HPDE6-E6E7 (cell line): ENCODE measurements at regions not wholly inside any gene's neighbourhood (a gene's known extent, or its start where the extent isn't known, plus 50 kb on each side); places are given as distances from the start of the nearest gene placed in this dataset.
"Not testable (repeated sequence)": the region's sequence is repeated elsewhere in the genome, so short reads cannot be mapped to it uniquely, and the experiment has no call there.

Experiments
- DNase-seq: peaks from one replicate; pipeline ENCODE4 v3.0.0; 2011; ENCODE audit warnings: missing footprints; ENCODE audit errors: extremely low spot score

DNA sequence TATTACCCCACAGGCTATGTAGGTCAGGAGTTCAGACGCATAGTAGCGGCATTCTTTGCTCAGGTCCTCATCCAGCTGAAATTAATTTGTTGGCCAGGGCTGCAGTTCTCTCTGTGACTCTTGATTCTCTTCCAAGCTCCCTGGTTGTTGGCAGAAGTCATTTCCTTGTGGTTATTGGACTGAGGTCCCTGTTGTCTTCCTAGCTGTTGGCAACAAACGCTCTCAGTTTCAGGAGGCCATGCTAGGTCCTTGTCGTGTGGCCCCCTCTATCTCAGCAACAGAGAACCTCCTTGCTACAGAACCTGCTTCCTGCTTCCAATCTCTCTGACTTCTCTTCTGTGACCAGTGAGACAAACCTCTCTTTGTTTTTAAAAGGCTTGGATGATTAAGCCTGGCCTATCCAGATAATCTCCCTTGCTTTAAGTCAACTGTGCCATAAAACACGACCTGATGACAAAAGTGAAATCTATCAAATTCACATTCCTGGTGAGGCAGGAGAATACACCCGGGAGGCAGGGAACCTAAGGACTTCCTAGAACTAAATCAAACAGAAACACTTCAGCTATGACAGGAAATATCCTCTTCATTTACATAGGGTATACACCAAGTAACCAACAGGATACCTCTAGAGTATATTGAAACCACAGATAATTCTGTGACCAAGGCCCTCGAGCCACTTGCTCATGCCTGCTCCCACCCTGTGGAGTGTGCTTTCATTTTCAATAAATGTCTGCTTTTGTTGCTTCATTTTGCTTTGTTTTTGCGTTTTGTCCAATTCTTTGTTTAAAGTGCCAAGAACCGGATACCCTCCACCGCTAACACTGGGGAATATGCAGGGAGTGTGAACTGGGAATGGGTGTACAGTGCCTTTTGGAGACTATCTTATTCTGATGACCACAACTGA is 196.0 kb downstream of the BTBD3 start:
- no peak for DNase-seq

DNA sequence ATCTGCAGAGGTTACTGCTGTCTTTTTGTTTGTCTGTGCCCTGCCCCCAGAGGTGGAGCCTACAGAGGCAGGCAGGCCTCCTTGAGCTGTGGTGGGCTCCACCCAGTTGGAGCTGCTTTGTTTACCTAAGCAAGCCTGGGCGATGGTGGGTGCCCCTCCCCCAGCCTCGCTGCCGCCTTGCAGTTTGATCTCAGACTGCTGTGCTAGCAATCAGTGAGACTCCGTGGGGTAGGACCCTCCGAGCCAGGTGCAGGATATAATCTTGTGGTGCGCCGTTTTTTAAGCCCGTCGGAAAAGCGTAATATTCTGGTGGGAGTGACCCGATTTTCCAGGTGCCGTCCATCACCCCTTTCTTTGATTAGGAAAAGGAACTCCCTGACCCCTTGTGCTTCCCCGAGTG is 211.4 kb downstream of the BTBD3 start:
- DNase-seq, result not testable (repeated sequence)

DNA sequence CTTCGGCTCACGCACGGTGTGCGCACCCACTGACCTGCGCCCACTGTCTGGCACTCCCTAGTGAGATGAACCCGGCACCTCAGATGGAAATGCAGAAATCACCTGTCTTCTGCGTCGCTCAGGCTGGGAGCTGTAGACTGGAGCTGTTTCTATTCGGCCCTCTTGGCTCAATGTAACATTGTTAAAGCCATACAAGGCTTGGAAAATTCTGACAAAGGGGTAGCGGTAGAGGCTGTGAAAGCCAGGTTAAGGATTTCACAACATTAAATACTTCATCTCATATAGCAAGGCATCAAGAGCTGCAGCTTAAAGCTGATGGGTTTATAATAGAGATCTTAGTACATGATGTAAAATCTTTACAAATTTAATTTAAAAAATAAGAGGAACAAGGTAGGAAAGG is 211.8 kb downstream of the BTBD3 start:
- DNase-seq, result not testable (repeated sequence)

DNA sequence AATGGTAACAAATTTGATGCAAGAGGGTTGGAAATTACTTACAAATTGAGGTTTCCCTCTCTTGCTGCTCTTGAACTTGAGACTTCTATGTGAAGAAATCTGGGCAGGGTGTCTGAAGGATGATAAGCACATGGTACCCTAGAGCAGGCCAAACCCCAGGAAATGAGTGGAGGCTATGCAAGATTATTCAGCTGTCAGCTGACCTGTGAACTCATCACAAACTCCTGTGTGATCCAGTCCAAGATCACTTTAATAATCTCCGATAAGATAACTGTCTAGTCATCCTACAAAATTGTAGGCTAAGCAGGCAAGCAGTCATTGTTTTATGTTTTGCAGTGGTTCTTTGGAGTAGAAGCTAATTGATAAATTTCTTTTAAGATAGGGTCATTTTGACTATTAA is 213.1 kb downstream of the BTBD3 start:
- DNase-seq, result no peak

DNA sequence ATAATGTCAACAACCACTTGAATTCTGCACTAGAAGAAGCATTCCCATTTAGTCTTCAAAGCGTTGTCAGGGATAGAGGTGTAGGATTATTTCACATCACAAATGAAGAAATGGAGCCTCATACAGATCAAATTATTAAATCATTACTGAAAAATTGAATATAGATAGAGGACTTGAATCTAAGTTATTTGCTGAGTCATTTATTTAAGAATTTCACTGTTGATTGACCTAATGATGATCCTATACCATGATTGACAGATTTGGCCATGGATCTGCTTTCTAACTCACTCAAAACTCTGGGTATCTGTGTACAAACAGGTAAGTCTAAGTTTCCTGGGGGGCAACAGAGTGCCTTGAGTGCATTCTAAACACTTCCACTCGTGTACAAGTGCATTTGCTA is 215.9 kb downstream of the BTBD3 start:
- no peak for DNase-seq

DNA sequence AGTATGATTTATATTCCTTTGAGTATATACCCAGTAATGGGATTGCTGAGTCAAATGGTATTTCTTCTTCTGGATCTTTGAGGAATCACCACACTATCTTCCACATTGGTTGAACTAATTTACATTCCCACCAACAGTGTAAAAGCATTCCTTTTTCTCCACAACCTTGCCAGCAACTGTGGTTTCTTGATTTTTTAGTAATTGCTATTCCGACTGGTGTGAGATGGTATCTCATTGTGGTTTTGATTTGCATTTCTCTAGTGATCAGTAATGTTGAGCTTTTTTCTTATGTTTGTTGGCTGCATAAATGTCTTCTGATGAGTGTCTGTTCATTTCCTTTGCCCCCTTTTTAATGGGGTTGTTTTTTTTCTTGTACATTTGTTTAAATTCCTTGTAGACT is 228.3 kb downstream of the BTBD3 start:
- not testable (repeated sequence) for DNase-seq

DNA sequence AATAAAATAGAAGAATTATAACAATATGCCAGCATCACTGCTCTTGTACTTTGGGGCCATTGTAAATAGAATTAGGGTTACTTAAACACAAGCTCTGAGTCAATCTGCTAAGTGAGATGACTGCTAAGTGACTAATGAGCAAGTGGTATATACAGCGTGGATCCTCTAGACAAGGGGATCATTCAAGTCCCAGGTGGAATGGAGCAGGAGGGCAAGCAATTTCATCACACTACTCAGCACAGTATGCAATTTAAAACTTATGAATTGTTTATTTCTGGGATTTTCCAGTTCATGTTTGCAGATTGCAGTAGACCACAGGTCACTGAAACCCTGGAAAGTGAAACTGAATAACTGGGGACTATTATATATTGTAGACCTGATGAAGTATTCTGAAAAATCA is 235.3 kb downstream of the BTBD3 start:
- peak; percentile 15 for DNase-seq

DNA sequence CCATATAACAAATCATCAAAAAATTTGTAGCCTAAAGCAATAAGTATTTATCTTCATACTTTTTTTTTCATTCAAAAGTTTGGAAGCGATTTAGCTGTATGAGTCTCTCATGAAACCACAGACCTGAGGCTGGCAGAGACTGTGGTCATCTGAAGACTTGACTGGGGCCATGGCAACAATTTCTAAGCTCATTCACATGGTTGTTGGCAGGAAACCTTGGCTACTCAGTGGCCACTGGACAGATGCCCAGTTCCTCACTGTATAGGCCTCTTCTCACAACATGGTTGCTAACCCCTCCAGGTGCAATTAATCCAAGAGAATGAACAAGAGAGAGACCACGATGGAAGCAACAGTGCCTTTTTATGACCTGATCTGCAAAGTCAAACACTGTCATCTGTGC is 235.9 kb downstream of the BTBD3 start:
- no peak for DNase-seq

DNA sequence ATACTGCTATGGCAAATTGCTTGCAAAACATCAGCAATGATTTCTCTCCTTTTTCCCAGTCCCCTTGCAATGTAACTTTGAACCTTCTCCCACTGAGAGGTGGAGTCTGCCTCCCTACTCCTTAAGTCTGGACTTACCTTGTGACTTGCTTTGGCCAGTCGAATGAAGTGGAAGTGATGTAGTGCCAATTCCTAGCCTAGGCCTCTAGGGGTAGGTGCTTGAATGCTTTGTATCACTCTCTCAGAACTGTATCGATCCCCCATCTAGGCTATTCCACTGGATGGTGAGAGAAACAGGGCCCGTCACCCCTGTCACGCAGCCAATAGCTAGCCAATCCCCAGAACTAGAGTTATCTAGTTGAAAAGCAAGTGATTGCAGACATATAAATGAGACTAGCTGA is 238.6 kb downstream of the BTBD3 start:
- no peak for DNase-seq

DNA sequence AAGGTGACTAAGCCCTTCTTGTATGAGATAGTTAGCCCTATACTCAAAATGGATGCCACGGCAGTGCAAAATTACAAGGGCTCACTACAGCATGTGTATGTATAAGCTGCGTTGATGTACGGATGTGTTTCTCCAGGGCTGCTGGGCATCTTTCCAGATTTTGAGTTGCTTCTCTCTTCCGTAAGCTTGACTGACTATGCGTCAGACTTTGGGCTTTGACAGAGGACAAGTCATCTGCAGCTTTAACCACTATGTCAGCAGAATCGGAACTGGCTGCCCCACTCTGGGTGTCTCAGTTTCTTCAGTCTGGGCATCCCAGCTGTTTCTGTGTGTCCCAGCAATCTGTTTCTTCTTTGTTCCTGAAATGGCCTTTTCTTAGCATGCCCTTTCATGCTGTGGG is 241.6 kb downstream of the BTBD3 start:
- no peak for DNase-seq

DNA sequence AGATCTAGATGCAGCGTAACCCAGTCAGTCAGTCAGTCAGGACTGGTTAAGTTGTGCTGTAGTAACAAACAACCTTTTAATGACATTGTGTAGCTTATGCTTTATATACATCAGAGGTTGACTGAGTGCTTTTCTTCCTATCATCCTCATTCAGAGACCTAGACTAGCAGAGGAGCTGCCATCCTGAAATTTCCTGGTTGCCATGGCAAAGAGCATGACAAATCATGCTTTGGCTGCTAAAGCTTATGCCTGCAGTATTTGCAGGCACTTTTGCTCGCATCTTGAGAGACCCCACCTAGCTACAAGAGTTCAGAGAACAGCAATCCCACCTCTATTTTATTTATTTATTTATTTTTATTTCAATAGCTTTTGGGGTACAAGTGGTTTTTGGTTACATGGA is 244.0 kb downstream of the BTBD3 start:
- DNase-seq, result no peak

DNA sequence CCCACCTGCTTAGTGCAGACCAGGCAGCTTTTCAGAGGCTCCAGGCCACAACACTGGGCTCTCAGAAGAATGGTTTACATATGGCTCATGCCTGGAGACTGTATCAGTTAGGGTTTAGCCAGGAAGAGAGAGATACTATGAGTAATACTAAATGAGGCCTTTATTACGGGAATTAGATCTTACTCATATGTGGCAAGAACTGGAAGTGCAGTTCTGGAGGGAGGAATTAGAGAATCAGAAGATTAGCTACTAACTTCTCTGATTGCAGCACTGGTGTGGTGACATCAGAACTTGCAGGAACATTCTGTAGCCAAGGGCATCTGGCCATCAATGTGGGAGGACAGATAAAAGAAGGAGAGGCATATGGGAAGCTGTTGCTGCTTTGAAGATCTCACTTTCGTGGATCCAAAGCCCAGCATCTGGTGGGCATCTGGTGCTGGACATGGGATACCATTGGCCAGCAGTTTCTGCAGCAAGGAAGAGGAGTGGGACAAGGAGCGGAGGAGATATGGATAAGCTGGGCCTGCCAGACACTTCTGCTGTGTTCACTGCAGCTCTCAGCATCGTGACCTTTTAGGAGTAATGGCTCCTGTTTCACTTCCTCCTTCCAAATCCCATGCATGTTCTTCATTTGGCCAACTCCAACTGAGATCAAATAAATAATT is 248.5 kb downstream of the BTBD3 start:
- peak; percentile 38 for DNase-seq

DNA sequence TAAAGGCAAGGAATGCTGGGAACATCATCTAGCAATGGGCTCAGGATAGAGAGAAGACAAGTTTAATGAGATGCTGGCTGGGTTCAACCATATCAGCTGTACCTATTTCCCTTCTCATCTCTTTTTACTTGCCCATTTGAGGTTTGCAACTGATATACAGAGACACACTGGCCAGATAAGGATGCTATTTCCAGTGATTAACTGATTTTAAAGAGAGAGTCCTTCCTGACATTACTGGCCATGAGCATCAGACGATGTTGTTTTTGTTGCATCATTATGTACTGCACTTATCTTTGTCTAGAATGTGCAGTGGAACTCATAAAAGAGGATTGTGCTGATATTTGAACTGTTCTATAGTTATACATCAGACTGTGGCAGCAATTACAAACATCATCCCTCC is 252.7 kb downstream of the BTBD3 start:
- DNase-seq, result no peak

DNA sequence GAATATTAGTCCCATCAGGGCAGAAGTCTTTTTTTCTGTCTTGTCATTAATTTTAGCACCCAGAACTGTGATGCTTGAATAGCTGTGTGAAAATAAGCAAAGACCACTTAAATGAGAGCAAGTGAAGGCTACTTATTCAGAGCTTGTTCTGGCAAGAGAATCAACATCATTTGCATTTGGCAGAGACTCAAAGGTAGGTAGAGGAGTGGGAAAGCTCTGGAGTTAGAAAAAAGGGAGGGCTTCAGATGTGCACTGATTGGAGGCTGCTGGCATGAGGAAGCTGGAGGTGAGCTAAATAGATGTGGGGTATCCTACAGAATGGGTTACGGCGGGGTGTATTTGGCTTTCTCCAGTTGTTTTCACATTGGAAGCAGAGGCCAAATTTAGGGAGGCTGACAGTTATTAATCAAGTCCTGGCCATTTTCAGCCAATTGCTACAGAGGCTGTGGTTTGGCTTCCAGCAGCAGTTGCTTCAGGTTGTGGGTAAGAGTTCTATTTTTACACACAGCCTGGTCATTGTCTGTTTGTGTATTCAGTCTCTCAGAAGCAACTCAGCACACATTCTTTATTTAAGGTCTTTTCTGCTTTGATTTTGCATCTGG is 254.3 kb downstream of the BTBD3 start:
- DNase-seq, result no peak

DNA sequence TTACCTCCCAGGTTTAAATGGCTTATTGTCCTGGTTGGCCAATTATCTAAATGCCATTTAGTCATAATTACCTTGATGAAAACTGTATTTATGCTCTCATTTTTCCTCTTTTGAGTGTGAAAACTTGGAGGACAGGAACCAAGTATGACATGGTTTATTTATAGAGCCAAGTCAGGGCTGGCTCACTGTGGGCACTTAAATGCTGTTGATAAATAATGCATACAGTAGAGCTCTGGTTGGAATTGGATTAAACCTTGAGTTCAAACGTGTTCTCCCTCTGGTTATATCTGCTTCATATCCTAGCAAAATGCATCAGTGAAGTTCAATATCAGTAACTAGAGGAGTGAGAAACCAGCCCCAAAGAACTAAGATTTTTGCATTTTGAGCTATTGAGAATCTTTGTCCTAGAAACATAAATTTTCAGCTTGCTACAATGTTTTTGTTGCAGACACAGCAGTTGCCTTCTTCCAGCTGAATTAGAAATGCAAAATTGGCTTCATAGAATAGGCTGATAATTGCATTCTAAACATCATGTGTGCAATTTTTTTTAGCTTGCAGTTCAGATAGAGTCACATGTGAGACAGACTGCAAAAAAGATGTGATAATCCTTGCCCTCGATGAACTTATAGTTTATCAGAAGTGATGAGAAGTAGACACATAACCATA is 255.8 kb downstream of the BTBD3 start:
- no peak for DNase-seq

DNA sequence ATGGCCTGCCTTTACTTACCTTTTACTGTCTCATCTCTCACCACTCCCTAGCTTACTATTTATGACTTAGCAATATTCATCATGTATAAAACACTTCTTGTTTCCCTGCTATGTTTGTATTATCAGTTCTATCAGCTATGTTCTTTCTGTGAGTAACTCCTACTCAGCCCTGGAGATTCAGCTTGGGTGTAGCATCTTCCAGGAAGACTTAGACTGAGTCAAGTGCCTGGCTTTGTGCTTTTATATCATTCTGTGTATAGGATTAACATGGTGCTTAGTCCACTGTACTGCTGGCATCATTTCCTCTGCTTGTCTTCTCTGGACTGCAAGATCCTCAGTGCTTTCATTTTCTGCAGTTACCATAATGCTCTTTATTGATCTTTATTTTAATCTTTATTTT is 257.8 kb downstream of the BTBD3 start:
- DNase-seq, result no peak

DNA sequence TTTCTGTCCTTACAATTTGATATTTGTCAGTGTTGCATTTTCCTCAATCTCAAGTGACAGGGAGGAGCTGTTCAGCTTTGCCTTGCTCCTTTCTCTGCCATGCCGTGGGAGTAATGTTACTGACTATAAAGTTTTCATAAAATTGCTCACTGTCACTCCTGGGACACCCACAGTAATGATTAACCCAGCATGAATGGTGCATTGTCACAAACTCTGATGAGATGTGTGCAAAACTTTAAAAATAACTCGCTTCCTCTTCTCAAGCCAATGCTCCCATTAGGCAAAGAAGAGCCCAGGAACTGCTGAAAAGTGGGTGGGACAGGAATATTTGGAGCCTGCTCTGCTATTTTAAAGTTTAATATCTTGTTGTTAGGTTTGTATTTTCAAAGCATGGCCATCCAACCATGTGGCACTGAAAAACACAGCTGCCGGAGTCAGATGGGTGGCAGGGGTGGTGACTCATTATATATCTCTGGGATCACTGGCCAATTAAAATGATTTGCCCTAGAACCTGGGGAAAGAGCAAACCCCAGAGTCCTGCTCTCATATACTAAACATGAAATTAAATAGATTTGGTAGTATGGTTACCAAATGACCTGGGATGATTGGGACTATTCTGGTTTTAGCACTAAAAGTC is 260.1 kb downstream of the BTBD3 start:
- DNase-seq, result no peak

DNA sequence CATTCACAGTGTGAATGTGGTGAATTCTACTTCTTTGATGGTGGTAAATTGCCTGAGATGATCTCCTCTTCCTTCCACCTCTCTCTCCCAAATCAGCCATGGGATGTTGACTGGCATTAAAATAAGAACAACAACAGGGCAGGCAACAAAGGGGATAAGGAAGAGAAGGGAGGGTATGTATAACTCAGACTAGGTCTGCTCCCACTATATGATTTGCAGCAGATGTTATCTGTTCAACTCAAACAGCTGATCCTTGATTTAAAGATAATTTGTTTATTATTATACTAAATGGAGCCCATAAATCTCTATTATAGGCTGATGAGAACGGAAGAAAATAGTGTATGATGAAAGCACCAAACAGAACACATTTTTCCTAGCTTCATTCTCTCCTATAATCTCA is 262.0 kb downstream of the BTBD3 start:
- DNase-seq, result no peak

DNA sequence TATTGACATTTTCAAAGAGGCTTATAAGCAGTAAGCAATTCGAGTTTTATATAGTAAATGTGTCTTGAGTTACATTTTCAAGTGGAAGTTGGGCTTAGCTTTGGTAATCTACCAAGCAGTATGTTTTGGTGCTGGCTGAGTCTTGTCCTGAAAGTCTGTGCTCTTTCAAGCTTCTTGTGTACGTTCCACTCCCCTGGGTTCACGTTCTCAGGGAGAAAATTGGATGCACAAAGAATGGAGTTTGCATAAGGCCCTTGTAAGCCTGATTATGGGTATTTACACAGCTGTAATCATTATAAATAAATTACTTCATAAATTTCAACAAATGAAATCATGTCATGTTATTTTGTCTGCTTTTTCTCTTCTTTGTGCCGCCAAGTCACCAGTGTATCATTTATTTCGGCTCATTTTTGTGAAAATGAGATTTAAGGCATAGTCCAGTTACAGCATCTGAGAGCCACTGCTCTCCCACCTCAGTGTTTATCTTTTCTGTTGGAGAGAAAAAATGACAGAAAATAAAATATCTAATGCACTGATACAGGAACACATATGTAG is 262.5 kb downstream of the BTBD3 start:
- DNase-seq, result no peak

DNA sequence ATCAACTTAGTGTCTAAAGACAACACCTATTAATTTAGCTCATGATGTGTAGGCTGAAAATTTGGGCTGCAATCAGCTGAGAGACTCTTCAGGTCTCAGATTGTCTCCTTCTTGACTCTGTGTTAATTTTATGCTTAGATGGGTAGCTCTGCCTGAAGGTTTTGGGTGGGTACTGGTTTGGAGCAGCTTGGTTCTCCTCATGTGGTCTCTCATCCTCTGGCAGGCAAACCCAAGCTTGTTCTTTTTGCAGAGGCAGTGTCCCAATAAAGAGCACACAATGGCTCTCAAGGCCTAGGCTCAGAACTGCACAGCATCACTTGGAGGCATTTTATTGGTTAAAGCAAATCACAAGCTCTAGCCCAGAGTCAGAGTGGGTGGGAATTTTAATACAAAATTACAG is 280.6 kb downstream of the BTBD3 start:
- no peak for DNase-seq

DNA sequence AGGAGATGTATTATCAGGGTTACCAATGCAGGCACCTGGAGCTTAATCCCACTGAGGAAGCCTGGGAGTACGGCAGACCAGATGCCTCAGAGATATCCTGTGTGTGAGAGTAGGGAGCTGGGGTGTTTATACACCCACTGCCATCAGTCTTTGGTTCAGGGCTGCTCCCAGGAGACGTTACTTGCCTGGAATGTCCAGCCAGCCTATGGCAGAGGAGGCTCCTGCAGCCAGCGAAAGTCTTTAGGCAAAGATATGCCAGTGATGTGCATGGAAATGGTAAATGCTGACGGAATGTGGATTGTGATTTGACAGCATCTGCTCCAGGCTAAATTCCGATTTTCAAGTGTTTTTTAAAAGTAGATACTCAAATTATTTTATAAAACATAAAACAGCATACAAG is 282.0 kb downstream of the BTBD3 start:
- DNase-seq, result no peak
